ENCODE measurements at regions not wholly inside any gene's neighbourhood (a gene's known extent, or its start where the extent isn't known, plus 50 kb on each side); places are given as distances from the start of the nearest gene placed in this dataset.

DNA sequence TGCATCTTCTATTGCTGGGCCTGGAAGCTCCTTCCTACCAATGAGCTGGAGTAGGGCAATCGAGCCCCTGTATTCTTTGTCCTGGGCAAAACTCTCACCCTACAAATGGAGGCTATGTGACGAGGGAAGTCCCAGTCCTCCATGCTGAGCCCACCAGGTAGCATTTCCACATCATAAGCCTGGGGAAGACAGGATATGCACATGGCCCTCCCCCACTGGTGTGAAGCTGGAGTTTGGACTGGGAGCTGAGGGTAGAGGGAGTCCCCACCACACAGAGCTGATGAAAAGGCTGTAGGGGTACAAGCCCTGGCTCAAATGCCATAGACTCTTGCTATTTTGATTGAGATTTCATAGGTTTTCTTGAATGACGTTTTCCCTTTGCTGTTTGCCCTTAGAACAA lies 99.5 kb upstream of the FOXC1 start:
- no peak overlapping the region for H3K4me3 ChIP-seq (replicated peaks in 1 of 2; ENCODE audit: low read depth in 2 of 2, low read length in 2 of 2)
- TF ChIP-seq, protein P1, sequence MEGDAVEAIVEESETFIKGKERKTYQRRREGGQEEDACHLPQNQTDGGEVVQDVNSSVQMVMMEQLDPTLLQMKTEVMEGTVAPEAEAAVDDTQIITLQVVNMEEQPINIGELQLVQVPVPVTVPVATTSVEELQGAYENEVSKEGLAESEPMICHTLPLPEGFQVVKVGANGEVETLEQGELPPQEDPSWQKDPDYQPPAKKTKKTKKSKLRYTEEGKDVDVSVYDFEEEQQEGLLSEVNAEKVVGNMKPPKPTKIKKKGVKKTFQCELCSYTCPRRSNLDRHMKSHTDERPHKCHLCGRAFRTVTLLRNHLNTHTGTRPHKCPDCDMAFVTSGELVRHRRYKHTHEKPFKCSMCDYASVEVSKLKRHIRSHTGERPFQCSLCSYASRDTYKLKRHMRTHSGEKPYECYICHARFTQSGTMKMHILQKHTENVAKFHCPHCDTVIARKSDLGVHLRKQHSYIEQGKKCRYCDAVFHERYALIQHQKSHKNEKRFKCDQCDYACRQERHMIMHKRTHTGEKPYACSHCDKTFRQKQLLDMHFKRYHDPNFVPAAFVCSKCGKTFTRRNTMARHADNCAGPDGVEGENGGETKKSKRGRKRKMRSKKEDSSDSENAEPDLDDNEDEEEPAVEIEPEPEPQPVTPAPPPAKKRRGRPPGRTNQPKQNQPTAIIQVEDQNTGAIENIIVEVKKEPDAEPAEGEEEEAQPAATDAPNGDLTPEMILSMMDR (IDR thresholded peaks at IDR 0.05; ENCODE audit: low read depth, low read length) = no peak
- DNase-seq (ENCODE audit: low read depth in 2 of 2) = no peak

DNA sequence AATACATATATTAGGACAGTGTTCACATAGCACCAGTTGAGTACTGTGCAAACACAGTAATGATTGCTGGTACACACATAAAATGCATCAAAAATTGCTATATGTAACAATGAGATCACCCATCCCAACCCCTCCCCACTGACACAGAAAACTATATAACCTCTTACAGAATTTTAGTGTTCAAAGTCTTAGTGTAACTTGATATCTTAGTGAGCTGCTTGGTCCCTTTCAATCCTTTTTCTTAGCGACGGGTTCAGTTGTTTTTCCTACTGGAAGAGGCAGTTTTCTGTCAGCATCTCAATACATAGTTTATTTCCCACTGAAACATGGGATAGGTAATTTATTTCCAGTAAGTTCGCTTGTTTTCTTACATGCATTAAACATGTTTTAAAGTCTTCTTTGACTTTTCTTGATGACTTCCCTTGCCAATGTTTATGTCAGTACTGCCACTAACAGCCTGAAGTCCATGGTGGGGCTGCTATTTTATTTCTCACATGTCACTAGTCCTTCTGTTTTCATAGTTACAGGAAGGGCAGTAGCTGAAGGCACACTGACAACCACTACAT lies 96.4 kb upstream of the FOXC1 start:
- no peak overlapping the region for H3K4me3 ChIP-seq (replicated peaks in 1 of 2; ENCODE audit: low read depth in 2 of 2, low read length in 2 of 2)
- DNase-seq (ENCODE audit: low read depth in 2 of 2) = no peak

DNA sequence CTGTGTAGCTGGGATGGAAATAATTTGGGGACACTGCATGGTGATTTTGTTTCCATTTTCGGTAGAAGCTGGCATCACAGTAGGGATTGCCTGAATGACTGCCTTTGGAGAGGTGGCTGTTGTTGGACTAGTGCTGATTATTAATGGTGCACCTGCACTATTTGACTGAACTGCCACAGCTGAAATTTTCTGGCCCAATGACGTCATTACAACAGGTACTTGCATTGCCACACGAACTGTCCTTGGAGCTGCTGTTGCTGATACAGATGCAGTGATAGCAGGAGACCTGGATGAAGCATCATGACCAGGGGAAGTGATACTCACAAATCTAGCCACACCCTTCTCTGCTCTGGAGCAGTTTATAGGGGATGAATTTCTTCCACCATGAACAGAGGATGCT lies 95.6 kb upstream of the FOXC1 start:
- TF ChIP-seq, protein P1 (IDR thresholded peaks at IDR 0.05; ENCODE audit: low read depth, low read length) = no peak

More for the DNA sequence above, 96.4 kb upstream of the FOXC1 start:
- TF ChIP-seq, protein P1 (IDR thresholded peaks at IDR 0.05; ENCODE audit: low read depth, low read length) = no peak

DNA sequence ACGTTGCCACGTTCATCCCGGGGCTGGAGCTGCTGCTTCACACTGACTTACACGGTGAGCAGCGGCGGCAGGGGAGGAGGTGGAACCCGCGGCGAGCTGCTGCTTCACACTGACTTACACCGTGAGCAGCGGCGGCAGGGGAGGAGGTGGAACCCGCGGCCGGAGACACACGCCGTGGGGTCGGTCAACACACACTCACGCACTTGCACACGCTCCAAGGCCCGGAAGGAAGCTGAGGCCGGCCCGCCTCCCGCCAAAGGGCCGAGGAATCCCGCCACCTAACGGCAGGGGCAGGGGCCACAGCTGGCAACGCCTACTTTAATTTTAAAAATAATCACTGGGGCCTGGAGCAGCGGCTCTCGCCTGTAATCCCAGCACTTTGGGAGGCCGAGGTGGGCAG lies 94.4 kb upstream of the FOXC1 start:
- no peak for DNase-seq (ENCODE audit: low read depth in 2 of 2)
- H3K4me3 ChIP-seq (replicated peaks in 1 of 2; ENCODE audit: low read depth in 2 of 2, low read length in 2 of 2) = no peak overlapping the region
- TF ChIP-seq, protein P1 (IDR thresholded peaks at IDR 0.05; ENCODE audit: low read depth, low read length) = no peak

More for the DNA sequence above, 95.6 kb upstream of the FOXC1 start:
- no peak overlapping the region for H3K4me3 ChIP-seq (replicated peaks in 1 of 2; ENCODE audit: low read depth in 2 of 2, low read length in 2 of 2)
- DNase-seq (ENCODE audit: low read depth in 2 of 2) = no peak

DNA sequence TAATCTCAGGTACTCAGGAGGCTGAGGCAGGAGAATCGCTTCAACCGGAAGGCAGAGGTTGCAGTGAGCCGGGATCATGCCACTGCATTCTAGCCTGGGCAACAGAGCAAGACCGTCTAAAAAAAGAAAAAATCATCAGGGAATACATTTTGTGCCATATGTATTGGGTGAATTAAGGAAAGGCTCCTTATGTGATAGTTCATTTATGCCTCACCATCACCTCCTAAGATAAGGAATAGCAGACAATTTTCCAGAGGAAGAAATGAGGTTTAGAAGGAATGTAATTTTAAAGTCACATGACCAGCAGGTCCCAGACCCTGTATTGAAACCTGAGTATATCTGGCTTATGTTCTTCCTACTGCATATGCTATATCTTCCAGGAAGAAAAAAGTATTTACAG lies 93.9 kb upstream of the FOXC1 start:
- no peak overlapping the region for H3K4me3 ChIP-seq (replicated peaks in 1 of 2; ENCODE audit: low read depth in 2 of 2, low read length in 2 of 2)
- TF ChIP-seq, protein P1 (IDR thresholded peaks at IDR 0.05; ENCODE audit: low read depth, low read length) = no peak
- no peak for DNase-seq (ENCODE audit: low read depth in 2 of 2)

DNA sequence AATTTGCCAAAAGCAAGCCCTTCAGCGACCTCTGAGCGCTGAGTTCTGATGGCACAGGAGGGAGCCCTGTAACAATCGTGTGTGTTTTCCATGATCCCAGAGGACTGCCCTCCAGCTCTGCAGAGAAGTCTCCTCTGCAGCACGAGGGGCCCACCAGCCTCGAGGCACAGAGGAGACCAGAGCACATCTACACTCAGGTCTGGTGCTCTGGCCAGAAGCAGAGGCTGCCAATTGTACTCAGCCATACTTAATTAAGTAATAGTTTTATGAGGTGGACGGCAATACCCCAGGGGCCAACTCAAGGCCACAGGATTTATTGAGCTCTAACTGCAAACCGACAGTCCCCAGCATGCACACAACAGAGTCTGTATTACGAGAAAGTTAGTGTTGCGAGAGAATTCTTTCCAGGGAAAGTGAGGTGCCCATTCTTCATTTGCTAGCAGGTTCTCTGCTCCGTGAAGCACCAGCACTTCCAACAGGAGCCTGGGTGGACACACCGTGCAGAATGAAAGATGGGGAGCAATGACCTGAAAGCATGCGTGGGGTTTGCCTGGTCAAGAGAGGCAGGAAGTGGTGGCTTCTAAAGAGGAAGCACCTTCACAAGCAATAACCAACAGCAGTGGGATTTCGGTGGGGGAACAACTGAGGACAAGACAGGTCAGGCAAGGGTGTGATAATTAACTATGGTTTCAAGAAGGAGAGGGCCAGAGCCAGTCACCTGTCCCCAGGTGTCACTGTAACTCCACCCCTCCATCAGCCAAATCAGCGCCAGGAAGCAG lies 92.8 kb upstream of the FOXC1 start:
- H3K4me3 ChIP-seq (replicated peaks in 1 of 2; ENCODE audit: low read depth in 2 of 2, low read length in 2 of 2) = no peak overlapping the region
- DNase-seq (ENCODE audit: low read depth in 2 of 2) = no peak
- TF ChIP-seq, protein P1 (IDR thresholded peaks at IDR 0.05; ENCODE audit: low read depth, low read length) = no peak
